SK-N-SH treated with all-trans-retinoic acid at 6 μM for 48 hours (cell line): ENCODE measurements at regions not wholly inside any gene's neighbourhood (a gene's known extent, or its start where the extent isn't known, plus 50 kb on each side); places are given as distances from the start of the nearest gene placed in this dataset.

Experiments
- ATAC-seq: fragments of 200-7000 bp; cut with Tn5 transposase; 3 replicates; pipeline ENCODE4 v1.9.1; 2020; ENCODE audit warnings: mild to moderate bottlenecking, moderate library complexity
- ARNTL ChIP-seq: fragments of 450-650 bp; formaldehyde crosslinking; IDR thresholded peaks from 2 replicates; pipeline ENCODE4 v1.5.0; 2020; ENCODE audit warnings: low read depth, mild to moderate bottlenecking, moderate library complexity, borderline replicate concordance
- BACH2 ChIP-seq: fragments of 250-450 bp; sonication (Bioruptor Pico); IDR thresholded peaks from 2 replicates; pipeline ENCODE4 v1.9.0; 2021; ENCODE audit warnings: mild to moderate bottlenecking, borderline replicate concordance
- CREB5 ChIP-seq: fragments of 250-450 bp; sonication (Bioruptor Pico); IDR thresholded peaks from 2 replicates; pipeline ENCODE4 v1.5.1; 2020; ENCODE audit warnings: low read depth, mild to moderate bottlenecking, moderate library complexity
- CSDC2 ChIP-seq: fragments of 250-450 bp; sonication (Bioruptor Pico); IDR thresholded peaks from 2 replicates; pipeline ENCODE4 v1.5.0; 2020; ENCODE audit warnings: mild to moderate bottlenecking, moderate library complexity
- CSRNP3 ChIP-seq: fragments of 250-450 bp; sonication (Bioruptor Pico); IDR thresholded peaks from 2 replicates; pipeline ENCODE4 v1.5.1; 2021; ENCODE audit warnings: mild to moderate bottlenecking, moderate library complexity
- ESRRG ChIP-seq: fragments of 250-450 bp; sonication (Bioruptor Pico); IDR thresholded peaks from 2 replicates; pipeline ENCODE4 v1.6.1; 2021; ENCODE audit warnings: mild to moderate bottlenecking
- GLIS3 ChIP-seq: fragments of 250-450 bp; sonication (Bioruptor Pico); IDR thresholded peaks from 2 replicates; pipeline ENCODE4 v1.5.0; 2020; ENCODE audit warnings: mild to moderate bottlenecking, moderate library complexity
- ISL1 ChIP-seq: fragments of 250-450 bp; sonication (Bioruptor Pico); IDR thresholded peaks from 2 replicates; pipeline ENCODE4 v2.1.2; 2022; ENCODE audit warnings: mild to moderate bottlenecking, moderate library complexity
- OSR1 ChIP-seq: fragments of 250-450 bp; sonication (Bioruptor Pico); IDR thresholded peaks from 2 replicates; pipeline ENCODE4 v1.8.0; 2022; ENCODE audit warnings: moderate library complexity, mild to moderate bottlenecking, inconsistent platforms
- PATZ1 ChIP-seq: fragments of 250-450 bp; sonication (Bioruptor Pico); IDR thresholded peaks from 2 replicates; pipeline ENCODE4 v1.8.0; 2020; ENCODE audit warnings: mild to moderate bottlenecking, moderate library complexity, borderline replicate concordance
- POU6F1 ChIP-seq: fragments of 250-450 bp; sonication (Bioruptor Pico); IDR thresholded peaks from 2 replicates; pipeline ENCODE4 v1.8.0; 2021; ENCODE audit warnings: low read depth, mild to moderate bottlenecking, moderate library complexity, borderline replicate concordance
- PPARA ChIP-seq: fragments of 250-450 bp; sonication (Bioruptor Pico); IDR thresholded peaks from 2 replicates; pipeline ENCODE4 v1.5.0; 2020; ENCODE audit warnings: mild to moderate bottlenecking, borderline replicate concordance
- RARB ChIP-seq: fragments of 250-450 bp; sonication (Bioruptor Pico); IDR thresholded peaks from 2 replicates; pipeline ENCODE4 v1.8.0; 2021; ENCODE audit warnings: mild to moderate bottlenecking, moderate library complexity
- SNAI2 ChIP-seq: fragments of 250-450 bp; sonication (Bioruptor Pico); IDR thresholded peaks from 2 replicates; pipeline ENCODE4 v1.5.0; 2020; ENCODE audit warnings: mild to moderate bottlenecking, moderate library complexity
- TCF4 ChIP-seq: fragments of 250-450 bp; sonication (Bioruptor Pico); IDR thresholded peaks from 2 replicates; pipeline ENCODE4 v1.8.0; 2021; ENCODE audit warnings: mild to moderate bottlenecking, moderate library complexity, borderline replicate concordance
- TOX ChIP-seq: fragments of 250-450 bp; sonication (Bioruptor Pico); IDR thresholded peaks from 2 replicates; pipeline ENCODE4 v1.8.0; 2021; ENCODE audit warnings: mild to moderate bottlenecking, moderate library complexity, borderline replicate concordance
- ZC3H10 ChIP-seq: fragments of 250-450 bp; sonication (Bioruptor Pico); IDR thresholded peaks from 2 replicates; pipeline ENCODE4 v1.5.1; 2021; ENCODE audit warnings: mild to moderate bottlenecking, moderate library complexity
- ZFP30 ChIP-seq: fragments of 450-650 bp; formaldehyde crosslinking; IDR thresholded peaks from 2 replicates; pipeline ENCODE4 v1.5.0; 2022; ENCODE audit warnings: mild to moderate bottlenecking, moderate library complexity
- ZNF565 ChIP-seq: fragments of 450-650 bp; formaldehyde crosslinking; conservative IDR thresholded peaks from 2 replicates; pipeline ENCODE4 v1.5.0; 2020; ENCODE audit warnings: low read depth, mild to moderate bottlenecking, moderate library complexity
- ZNF70 ChIP-seq: fragments of 450-650 bp; formaldehyde crosslinking; IDR thresholded peaks from 2 replicates; pipeline ENCODE4 v1.5.0; 2020; ENCODE audit warnings: mild to moderate bottlenecking, moderate library complexity
- ZNF8 ChIP-seq: fragments of 450-650 bp; formaldehyde crosslinking; IDR thresholded peaks from 2 replicates; pipeline ENCODE4 v1.5.0; 2020; ENCODE audit warnings: mild to moderate bottlenecking, moderate library complexity

GRCh38 chr2:8440029-8440778 lies 241.7 kb upstream of the ID2 start:
- no peak for ATAC-seq
- TF ChIP-seq ARNTL (CRISPR knock-in tag): no peak
- no peak for TF ChIP-seq POU6F1
- no peak for TF ChIP-seq CSRNP3
- no peak for TF ChIP-seq ISL1 (CRISPR knock-in tag)
- TF ChIP-seq TCF4 (CRISPR knock-in tag): no peak
- TF ChIP-seq ZNF565: no peak

GRCh38 chr2:8441371-8441770 lies 240.5 kb upstream of the ID2 start:
- TF ChIP-seq POU6F1: no peak
- no peak for TF ChIP-seq ZNF70 (CRISPR knock-in tag)
- TF ChIP-seq TOX (CRISPR knock-in tag): no peak
- TF ChIP-seq SNAI2 (CRISPR knock-in tag): no peak
- no peak for TF ChIP-seq OSR1 (CRISPR knock-in tag)
- no peak for ATAC-seq

- TF ChIP-seq SNAI2 (CRISPR knock-in tag): no peak
- no peak for TF ChIP-seq RARB (CRISPR knock-in tag)
- TF ChIP-seq ESRRG (CRISPR knock-in tag): no peak
- no peak for TF ChIP-seq ZNF70 (CRISPR knock-in tag)
- no peak for TF ChIP-seq CSDC2
- TF ChIP-seq OSR1 (CRISPR knock-in tag): no peak
- TF ChIP-seq ZNF565: no peak
- no peak for TF ChIP-seq BACH2
- ATAC-seq: no peak
Observed at GRCh38 chr2:8441986-8442385, 239.9 kb upstream of the ID2 start.

GRCh38 chr2:8442833-8443486 lies 238.9 kb upstream of the ID2 start:
- ATAC-seq: no peak
- TF ChIP-seq ZC3H10: no peak

- ATAC-seq: no peak
- TF ChIP-seq ZC3H10 (no peak), ZNF8 (CRISPR knock-in tag) (no peak), ZFP30 (CRISPR knock-in tag) (no peak), ZNF70 (CRISPR knock-in tag) (no peak), ZNF565 (no peak), ARNTL (CRISPR knock-in tag) (no peak), CSDC2 (no peak), POU6F1 (no peak), PATZ1 (CRISPR knock-in tag) (no peak), CREB5 (no peak), CSRNP3 (no peak), GLIS3 (CRISPR knock-in tag) (no peak), ISL1 (CRISPR knock-in tag) (no peak), TCF4 (CRISPR knock-in tag) (no peak), TOX (CRISPR knock-in tag) (no peak), SNAI2 (CRISPR knock-in tag) (no peak), PPARA (CRISPR knock-in tag) (no peak), BACH2 (no peak)
Observed at GRCh38 chr2:8445580-8445979, 236.3 kb upstream of the ID2 start.
